NCI-H82 (cell line): ENCODE measurements at regions not wholly inside any gene's neighbourhood (a gene's known extent, or its start where the extent isn't known, plus 50 kb on each side); places are given as distances from the start of the nearest gene placed in this dataset.

ENCODE experiments used
- DNase-seq: peaks from one replicate; lab custom pipeline; 2025; lab: John Stamatoyannopoulos, UW

DNA sequence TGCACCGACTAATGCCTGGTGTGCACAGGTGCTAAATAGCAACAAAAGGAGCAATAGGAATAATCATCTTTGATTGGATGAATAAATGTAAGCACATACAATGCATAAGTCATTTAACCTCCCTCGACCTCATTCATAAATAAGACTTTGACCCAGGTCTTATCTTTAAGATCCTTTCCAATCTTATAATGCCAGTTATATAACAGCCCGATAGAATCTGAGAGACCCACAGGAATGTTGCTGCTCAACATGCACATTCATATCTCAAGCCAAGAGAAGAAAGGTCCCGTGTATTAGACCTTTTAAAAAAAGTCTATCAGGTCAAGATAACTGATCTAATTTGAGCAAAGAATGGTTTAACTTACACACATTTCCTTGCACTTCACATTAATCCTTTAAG, 146.8 kb upstream of the SOX9 start:
- DNase-seq, result no peak

DNA sequence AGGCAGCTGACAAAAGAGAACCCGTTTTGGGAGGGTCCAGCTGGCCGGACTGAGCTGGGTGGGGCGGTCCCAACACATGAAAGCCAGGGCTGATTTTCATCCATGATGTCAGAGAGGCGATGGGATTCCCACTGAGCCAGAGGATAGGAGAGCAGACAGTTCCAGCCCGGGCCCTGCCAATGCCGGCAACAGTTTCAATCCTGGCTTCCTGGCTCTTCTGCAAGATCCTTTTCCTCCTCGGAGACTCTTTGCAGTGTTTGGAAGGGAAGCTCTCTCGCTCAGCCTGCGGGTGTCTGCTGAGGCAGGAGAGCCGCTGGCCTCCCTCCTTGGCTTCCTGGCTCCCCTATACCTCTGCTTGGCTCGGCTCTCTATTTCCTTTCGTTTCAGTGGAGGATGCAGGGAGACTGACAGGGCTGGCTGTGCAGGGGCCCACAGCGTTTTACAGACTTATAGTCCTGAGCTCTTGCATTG, 145.5 kb upstream of the SOX9 start:
- no peak for DNase-seq

DNA sequence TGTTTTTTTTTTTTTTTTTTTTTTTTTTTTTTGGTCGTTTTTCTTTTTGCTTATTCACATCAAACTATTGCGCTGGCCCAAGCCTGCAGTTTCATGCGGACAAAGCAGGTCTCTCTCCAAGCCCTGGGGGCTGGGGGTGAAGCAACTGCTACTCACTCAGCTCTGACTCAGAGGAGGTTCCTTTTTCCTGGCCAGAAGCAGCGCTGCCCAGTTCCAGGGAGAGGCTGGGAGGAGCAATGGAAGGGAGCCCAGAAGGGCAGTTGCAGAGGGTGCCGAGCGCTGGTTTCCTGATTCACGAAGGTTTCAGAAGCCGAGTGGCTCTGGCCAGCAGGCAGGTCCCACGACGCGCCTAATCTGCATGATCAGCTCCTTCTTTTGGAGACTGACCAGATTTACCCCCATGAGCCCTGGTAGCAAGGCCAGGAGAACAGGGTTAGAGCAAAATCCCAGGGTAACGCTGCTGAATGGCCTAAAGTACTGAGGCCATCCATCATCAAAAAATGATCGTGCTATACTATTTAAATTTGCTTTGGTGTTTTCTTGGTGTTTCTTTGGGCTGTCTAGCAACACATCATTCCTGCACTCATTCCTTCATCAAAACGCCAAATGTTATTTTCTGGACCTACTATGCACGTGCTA, 144.7 kb upstream of the SOX9 start:
- no peak for DNase-seq

DNA sequence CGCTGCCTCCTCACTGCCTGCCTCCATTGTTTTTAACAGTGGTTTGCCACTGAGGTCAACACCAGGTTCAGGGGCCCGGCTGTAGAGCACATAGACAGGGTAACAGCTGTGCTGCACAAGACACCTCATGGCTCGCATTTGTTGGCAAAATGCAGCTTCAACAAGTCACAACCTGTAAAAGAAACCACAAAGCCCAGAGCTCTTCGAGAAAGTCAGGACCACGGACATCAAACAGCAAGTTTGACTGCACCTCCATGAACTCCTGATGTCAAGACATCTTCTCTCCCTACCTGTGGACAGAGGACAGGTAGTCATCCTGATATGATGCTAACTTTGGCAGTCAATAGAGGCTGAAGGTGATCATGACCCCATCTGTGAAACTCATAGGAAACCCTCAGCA, 142.4 kb upstream of the SOX9 start:
- no peak for DNase-seq

DNA sequence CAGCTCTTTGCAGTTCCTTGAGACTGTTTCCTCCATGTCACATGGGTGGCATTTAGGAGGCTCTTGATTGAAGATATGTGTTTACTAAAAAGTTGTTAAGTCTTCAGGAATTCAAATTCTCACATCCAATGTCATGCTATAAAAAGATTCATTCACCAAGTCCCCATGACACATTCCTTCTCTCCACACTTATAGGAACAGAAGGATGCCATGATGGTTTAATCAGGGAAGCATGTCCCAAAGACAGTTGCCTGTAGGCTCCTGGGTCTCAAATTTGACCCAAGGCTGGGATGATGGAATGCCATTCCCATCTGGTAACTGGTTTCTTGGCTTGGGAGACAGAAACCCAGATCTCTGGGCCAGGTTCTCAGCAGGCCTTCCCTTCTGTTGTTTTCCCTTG, 140.6 kb upstream of the SOX9 start:
- no peak for DNase-seq

DNA sequence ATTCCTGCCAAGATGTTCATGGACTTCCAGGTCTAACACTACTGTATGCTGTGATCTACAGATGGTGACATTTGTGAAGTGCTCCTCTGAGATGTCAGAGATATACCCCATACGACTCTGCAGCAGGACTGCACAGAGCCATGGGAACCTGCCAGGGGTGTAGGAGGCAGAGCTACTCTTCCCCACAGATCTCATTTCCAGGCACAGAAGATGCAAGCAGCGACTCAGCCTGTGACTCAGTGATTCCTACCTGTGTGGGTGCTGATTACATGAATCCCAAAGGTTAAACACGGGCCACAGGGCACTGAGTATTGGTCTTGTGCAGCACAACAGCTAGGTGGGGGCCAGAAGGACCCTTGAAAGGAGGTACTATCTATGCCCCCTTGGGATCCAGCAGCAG, 137.0 kb upstream of the SOX9 start:
- no peak for DNase-seq

DNA sequence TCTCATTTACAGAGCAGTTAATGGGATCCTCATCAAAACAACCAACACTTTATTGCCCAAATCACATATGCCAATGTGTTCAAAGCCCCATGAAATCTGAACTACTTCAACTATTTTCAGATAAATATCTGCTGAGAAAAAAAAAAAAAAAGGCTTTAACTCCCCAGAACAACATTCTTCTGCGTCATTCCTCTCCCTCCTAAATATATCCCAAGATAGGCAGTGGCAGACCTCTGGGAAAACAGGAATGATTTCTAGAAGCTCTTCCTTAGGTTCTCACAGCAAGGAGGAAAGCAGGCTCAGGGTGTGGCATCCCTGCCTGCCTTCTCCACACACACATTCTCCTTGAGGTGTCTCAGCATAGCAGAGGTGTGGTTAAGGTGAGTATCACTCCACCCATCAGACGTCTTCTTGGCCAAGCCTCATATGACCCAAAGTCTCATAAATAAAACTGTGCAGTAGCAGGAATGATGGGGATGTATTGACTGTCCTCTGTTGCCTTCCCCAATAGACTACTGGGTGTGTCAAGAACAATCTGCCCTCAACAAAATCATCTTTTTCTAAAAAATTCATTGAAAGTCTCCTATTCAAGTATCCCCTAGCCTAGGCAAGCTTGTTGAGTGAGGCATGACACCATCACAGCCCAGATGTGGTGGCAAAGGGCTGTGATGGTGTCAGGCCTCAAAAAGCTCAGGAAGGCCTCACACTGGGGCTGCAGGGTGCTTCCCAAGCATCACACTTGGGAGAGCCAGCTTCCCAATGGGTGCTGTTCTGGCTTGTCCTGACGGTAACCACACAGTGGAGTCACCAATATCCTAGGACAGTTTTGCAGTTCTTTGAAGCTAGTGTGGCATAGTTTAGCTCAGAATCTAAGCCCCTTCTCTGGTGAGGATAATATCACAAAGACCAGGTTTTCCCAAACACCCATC, 135.4 kb upstream of the SOX9 start:
- DNase-seq, result no peak

DNA sequence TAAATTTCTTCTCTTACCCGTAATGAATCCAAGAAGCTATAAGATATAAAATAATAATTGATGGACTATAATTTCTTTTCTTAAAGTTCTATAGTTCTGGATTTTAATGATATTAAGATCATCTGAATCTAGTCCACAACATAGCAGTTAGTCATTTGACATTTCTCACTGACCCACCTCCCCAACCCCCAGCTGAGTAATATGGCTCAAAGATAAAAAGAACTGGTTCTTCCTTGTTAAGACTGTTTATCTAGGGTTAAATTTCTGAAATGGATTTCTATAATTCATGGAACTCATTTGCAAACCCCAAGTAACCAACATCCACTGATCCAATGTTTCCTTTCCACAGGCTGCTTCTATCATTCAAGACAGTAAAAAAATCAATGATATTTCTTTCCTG, 133.9 kb upstream of the SOX9 start:
- DNase-seq, result no peak

DNA sequence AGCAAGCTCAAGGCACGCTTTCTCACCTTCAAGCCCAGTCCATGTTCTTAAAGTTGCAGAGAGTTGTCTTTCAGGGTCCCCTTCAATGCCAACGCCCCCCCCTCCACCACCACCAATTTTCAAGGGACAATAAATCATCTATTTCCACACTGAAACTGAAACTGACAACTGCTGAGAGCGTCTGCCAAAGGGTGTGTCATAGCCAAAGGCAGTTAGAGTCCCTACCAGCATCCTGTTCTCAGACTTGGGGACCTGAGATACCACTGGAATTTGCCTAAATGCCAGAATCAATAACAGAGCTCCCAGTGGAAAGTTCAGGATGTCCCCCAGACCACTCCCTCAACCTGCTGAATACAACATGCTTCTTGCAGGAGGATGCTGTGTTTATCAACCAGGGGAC, 133.2 kb upstream of the SOX9 start:
- no peak for DNase-seq

DNA sequence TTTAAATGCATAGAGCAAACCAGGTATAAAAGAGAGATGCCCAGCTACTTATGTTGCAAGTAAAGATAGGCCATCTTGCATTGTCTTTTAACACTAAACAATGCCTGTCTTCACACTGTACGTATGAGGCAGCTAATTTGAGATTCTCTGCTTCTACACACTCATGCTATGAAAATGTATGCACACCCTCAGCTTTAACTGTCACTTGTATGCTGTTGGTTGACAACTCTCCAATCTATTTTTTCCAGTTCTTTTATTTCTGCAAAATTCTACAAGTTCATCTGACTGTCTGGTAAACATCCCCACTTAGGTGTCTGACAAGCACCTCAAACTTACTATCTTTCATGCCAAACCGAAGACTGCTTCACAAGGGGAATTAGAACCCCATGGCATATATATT, 131.7 kb upstream of the SOX9 start:
- no peak for DNase-seq

DNA sequence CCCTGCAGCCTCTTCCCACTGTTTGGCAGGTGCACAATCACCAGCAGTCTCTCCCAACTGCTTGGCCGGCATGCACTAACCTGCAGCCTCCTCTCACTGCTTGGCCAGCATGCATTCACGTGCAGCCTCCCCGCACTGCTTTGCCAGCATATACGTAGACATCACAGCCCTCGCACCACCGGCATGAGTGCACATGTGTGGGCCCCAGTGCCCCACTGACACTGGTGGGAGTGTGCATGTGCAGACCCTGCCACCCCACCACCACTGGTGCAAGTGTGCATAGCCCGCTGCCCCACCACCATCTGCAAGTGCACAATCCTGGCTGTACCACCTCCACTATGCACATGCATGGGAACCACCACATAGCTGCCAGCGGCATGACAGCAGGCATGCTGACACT, 127.5 kb upstream of the SOX9 start:
- DNase-seq, result no peak

DNA sequence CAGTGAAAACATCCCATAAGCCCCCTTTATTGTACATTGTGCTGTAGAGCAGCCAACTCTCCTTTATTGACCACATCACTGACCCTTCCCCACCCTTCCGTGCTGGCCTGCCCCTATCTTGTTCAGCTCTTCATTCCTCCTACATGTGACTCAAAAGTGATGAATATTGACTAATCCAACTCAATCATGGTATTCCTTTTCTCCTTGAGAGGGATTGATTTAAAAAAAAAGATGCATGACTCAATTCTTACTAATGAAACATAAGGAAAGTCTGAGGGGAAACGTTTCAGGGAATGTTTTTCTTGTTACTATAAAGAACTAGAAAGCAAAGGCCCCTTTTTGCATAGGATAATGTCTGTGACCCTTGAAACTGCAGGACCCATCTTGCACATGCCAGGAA, 125.2 kb upstream of the SOX9 start:
- DNase-seq, result no peak

DNA sequence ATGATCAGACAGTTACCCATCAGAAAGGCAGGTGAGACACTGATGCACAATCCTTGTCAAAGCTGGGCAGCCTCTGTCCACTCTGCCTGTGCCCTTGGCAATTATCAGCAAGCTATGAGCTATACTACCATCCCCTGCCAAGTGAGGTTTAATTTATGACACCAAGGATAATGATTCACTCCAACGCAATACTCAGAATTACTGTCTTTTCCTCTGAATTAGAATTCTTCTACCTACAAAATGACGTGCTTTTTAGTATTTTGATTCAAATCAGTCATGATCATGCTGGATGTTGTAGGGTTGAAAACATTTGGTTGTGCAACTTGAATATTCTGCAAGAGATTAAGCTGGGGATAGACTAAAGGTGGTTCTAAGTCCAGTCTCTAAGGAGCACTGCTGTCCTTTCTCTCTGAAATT, 116.8 kb upstream of the SOX9 start:
- no peak for DNase-seq

DNA sequence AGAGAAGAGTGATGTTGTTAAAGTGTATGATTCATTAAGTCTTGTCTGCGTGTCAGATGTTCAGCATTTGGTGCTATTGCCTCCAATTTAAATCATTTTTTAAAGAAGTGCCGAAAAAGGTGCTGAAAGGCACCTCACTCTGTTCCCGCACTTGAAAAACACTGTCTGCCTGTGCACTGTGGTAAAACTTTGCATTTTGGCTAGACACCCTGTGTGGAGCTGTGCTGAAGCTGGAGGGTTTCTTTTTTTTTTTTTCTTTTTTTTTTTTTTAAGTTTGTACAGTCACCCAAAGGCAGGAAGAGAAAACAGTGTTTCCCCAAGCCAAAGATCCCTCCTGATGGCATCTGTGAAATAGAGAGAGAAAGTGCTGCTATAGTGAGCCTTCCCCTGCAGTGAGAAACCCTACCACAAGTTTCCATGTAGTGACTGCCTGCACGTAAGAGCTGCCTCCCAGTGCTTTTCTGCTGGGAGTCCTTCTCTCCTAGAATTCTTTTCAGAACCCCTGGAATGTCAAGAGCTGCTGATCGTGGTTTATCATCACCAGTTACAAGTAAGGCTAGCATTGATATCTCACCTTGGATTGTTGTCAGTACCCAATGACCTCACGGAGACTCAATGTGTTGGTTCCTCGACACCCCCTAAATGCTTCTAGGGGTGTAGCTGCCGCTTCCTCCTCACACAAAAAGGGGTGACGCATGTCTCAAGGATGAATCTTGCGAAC, 116.0 kb upstream of the SOX9 start:
- DNase-seq, result no peak

DNA sequence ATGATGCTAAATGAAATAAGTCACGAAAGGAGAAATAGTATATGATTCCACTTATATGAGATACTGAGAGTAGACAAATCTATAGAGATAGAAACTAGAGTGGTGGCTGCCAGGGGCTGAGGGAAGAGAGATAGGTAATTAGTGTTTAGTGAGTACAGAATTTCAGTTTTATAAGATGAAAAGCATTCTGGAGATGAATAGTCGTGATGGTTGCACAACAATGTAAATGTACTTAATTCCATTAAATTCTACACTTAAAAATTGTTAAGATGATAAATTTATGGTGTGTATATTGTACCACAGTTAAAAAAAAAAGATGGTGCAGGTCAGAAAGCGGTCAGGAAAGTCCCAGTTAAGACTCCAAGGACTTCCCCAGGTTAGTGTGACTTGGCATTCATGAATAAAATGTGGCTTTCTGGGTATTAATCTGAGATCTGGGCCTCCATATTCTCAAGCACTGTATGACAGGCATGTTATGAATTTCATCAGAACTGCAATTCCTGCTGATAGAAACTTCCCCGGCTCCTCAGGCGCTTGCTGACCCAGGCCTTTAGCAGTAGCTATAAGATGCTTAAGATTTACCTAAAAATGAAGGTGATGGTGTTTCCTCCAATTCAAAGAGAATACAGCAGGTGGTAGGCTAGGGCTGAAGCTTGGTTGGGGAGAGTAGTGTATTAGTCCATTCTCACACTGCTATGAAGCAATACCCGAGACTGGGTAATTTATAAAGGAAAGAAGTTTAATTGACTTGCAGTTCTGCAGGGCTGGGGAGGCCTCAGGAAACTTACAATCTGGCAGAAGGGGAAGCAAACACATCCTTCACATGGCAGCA, 115.3 kb upstream of the SOX9 start:
- DNase-seq, result no peak

DNA sequence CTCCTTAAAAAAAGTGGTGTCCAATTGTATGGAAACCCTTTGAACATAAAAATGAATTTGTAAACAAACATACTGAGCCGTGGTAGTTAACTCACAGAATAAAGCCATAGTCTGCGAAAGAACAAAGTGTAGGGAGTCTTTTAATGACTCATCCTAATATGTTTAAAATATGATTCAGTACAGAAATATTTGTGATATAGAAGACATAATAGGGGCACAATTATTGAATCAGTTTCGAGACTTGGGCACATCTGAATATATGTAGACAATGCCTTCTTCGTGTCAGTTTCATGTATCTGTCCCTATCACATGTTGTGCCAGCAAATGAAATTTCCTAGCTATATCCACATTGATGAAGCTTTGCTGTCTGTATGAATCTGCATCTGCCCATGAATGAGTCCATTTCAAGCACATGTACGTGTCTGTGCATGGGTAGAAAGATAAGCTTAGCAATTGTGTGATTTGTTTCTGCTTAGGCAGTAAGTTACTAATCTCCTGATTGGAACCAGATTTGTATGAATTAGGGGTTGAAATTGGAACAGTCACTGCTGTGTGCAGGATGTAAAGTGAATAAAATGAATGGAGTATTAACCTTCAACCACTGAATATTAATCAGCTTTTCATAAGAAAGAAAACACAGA, 112.5 kb upstream of the SOX9 start:
- DNase-seq, result no peak

DNA sequence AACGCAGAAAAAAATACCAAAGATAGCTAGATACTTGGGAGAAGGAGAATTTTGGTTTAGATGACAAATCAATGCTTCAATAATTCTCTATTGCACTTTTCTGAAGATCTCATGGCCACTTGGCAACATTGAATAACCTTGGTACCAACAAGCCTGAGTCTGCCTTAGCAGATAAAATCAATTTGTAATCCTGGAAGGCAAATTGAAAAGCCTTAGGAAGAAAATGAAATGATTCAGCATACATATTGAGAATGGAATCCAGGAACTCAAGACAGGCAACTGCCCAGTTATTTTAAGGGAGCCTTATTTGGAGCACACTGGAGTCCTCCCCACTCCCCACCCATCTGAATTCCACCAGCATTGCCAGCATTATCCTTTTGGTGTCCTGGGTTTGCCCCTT, 109.3 kb upstream of the SOX9 start:
- DNase-seq, result no peak

DNA sequence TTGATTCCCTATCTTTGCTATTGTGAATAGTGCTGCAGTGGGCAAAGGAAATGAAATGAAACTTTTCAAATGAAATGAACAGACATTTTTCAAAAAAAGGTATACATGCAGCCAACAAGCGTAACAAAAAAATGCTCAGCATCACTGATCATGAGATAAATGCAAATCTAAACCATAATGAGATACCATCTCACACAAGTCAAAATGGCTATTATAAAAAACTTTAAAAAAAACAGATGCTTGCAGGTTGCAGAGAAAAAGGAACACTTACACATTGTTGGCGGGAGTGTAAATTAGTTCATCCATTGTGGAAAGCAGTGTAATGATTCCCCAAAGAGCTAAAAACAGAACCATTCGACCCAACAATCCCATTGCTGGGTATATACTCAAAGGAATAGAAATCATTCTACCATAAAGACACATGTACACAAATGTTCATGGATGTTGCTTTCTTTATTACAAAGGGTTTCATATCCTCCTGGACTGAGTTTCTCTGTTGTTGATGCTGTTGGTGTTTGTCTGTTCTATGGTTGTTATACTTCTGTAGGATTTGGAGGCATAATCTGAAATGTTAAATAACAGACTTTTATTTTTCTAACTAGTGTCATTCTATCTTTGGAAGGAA, 99.3 kb upstream of the SOX9 start:
- no peak for DNase-seq

DNA sequence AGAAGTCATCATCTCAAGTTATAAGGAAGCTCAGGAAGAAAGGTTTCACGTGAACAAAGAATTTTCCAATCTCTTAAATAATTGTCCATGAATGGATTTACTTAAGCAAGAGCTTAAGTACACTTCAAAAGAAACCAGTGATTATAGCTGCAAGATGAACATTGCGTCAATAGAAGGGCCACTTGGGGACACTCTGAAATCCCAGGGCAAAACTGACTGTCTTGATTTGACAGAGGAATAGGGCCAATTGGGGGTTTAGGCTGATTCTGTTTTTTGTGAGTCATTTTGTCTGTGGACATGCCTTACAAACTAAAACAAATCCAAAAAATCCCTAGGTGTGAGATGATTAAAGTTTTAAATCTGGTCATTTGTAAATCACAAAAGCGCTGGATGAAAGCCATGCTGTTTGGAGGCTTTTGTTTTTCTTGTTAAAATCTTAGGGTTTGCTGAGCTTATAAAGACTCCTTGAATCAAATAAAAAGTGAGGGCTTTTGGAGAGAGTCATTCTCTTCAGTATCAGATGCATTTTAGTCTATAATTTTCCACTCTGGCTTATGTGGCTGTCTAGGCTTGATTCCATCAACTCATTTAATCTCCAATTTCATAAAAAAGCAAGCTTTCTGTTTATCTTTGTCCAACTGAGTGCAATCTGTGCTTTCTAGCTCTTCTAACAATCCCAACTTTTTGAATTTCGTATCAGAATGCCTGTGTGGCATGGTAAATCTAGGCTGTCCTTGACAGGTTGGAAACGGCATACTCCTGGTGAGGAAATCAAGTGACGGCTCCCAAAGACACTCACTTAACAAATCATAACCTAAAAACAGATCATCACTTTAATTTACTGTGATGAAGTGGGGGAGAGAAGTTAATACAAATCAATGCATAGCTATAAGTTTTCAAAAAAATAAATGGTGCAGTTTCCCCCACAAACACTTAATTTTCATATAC, 98.2 kb upstream of the SOX9 start:
- DNase-seq, result no peak

DNA sequence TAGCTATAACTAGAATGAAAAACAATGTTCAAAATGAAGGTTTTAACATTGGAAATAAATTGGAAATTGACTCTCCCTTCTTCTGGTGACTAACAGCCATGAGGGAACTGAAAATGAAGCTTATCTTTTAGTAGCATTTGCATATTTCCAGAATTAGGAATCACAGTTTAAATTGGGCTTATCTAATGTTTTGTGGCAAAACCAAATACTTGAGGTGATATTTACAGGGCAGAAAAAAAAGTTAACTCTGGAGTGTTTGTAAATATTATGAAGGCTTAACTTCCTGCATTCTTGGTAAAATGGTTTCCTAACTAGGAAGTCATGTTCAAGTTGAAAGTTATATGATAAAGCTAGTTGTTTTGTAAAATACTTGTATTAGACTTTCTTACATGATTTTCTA, 96.4 kb upstream of the SOX9 start:
- no peak for DNase-seq
